Natural killer cell (primary cell): ENCODE measurements at regions not wholly inside any gene's neighbourhood (a gene's known extent, or its start where the extent isn't known, plus 50 kb on each side); places are given as distances from the start of the nearest gene placed in this dataset.

Experiments used
- ATAC-seq, 3 donors: fragments of 150-1000 bp in 2 of 3; fragments of 200-7000 bp in 1 of 3; cut with Tn5 transposase; 1 replicate in 1 of 3; 2 replicates in 2 of 3; pipeline ENCODE4 v1.10.0; 2021; ENCODE audit warnings: mild to moderate bottlenecking in 2 of 3, moderate library complexity in 2 of 3
- DNase-seq, 2 donors: peaks; one replicate each; pipeline versions ENCODE4 v3.0.0 to v3.0.0-alpha.2; 2013 to 2021; ENCODE audit warnings: mixed read lengths in 1 of 2
- H3K27ac ChIP-seq: one replicate; pipeline ENCODE4 v1.5.1; 2013; ENCODE audit warnings: mild to moderate bottlenecking, low read length
- H3K27me3 ChIP-seq: one replicate; pipeline ENCODE4 v1.6.1; 2013; ENCODE audit warnings: low read length; ENCODE audit not compliant: control insufficient read depth, insufficient read depth
- H3K36me3 ChIP-seq: one replicate; pipeline ENCODE4 v1.6.1; 2013; ENCODE audit warnings: low read length; ENCODE audit not compliant: control insufficient read depth, insufficient read depth
- H3K4me1 ChIP-seq: one replicate; pipeline ENCODE4 v1.6.1; 2013; ENCODE audit warnings: low read length; ENCODE audit not compliant: control insufficient read depth, insufficient read depth
- H3K4me3 ChIP-seq: one replicate; pipeline ENCODE4 v1.5.1; 2013; ENCODE audit warnings: low read length
- H3K9me3 ChIP-seq: one replicate; pipeline ENCODE4 v1.6.1; 2013; ENCODE audit warnings: low read length; ENCODE audit not compliant: control insufficient read depth, insufficient read depth
- H3K27ac Mint-ChIP-seq, 2 donors: one replicate each; pipeline ENCODE4 v1.8.0; 2022; ENCODE audit warnings: mild to moderate bottlenecking in 2 of 2, mixed read lengths in 2 of 2, moderate library complexity in 1 of 2
- H3K27me3 Mint-ChIP-seq, 2 donors: one replicate each; pipeline ENCODE4 v1.8.0; 2022; ENCODE audit warnings: low read depth in 2 of 2, mixed read lengths in 2 of 2
- H3K36me3 Mint-ChIP-seq: one replicate; pipeline ENCODE4 v1.8.0; 2022; ENCODE audit warnings: mixed read lengths
- H3K4me1 Mint-ChIP-seq, 2 donors: one replicate each; pipeline ENCODE4 v1.8.0; 2022; ENCODE audit warnings: mixed read lengths in 2 of 2
- H3K4me3 Mint-ChIP-seq: one replicate; pipeline ENCODE4 v1.8.0; 2022; ENCODE audit warnings: mild to moderate bottlenecking, moderate library complexity, mixed read lengths
- H3K9me3 Mint-ChIP-seq, 2 donors: one replicate each; pipeline ENCODE4 v1.8.0; 2022; ENCODE audit warnings: mixed read lengths in 2 of 2
- WGBS: methylation state at CpG from one replicate; pipeline ENCODE4 v1.1.7; 2013; ENCODE audit warnings: missing lambda C conversion rate; ENCODE audit not compliant: insufficient coverage; 5-methylcytosine and 5-hydroxymethylcytosine counted together
- intact Hi-C: fragments of 100-400 bp; cut with micrococcal nuclease; formaldehyde crosslinking; loops from one replicate; pipeline ENCODE4 v1.14.2; 2022
- TF ChIP-seq, protein P1 (sequence below): fragments of 200-600 bp; IDR thresholded peaks from one replicate; pipeline ENCODE4 v1.8.0; 2022; ENCODE audit warnings: antibody characterized with exemption

- H3K27ac Mint-ChIP-seq = no peak overlapping the region
Measured at GRCh38 chr2:128681507-128681906, 362.8 kb upstream of the HS6ST1 start.

GRCh38 chr2:128682266-128682665 is 363.6 kb upstream of the HS6ST1 start:
- Mint-ChIP-seq H3K9me3 (no peaks in the 10 kb centered on the region), H3K4me3 (no peak overlapping the region), H3K27me3 (peaks cover 5 to 8% of the 10 kb centered on the region in 2 donors), H3K36me3 (no peaks in the 10 kb centered on the region), H3K4me1 (peaks cover 16 to 20% of the 10 kb centered on the region in 2 donors), H3K27ac (no peak overlapping the region)
- H3K4me1 ChIP-seq = peaks cover 13% of the 10 kb centered on the region
- TF ChIP-seq, protein P1, sequence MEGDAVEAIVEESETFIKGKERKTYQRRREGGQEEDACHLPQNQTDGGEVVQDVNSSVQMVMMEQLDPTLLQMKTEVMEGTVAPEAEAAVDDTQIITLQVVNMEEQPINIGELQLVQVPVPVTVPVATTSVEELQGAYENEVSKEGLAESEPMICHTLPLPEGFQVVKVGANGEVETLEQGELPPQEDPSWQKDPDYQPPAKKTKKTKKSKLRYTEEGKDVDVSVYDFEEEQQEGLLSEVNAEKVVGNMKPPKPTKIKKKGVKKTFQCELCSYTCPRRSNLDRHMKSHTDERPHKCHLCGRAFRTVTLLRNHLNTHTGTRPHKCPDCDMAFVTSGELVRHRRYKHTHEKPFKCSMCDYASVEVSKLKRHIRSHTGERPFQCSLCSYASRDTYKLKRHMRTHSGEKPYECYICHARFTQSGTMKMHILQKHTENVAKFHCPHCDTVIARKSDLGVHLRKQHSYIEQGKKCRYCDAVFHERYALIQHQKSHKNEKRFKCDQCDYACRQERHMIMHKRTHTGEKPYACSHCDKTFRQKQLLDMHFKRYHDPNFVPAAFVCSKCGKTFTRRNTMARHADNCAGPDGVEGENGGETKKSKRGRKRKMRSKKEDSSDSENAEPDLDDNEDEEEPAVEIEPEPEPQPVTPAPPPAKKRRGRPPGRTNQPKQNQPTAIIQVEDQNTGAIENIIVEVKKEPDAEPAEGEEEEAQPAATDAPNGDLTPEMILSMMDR = no peak
- DNase-seq (no peak), ATAC-seq (no peak)
- no peaks in the 10 kb centered on the region for H3K27me3 ChIP-seq
- no peaks in the 10 kb centered on the region for H3K36me3 ChIP-seq
- no peak overlapping the region for H3K27ac ChIP-seq
- no peak overlapping the region for H3K4me3 ChIP-seq
- no peaks in the 10 kb centered on the region for H3K9me3 ChIP-seq
- WGBS = 84% methylated on average over 7 of the region's 7 CpGs
- intact Hi-C loops = no loop called here

More at GRCh38 chr2:128681507-128681906, 362.8 kb upstream of the HS6ST1 start:
- no peak for ATAC-seq
- TF ChIP-seq, protein P1 = no peak
- Mint-ChIP-seq H3K9me3 (no peaks in the 10 kb centered on the region), H3K4me1 (peaks cover 12 to 15% of the 10 kb centered on the region in 2 donors), H3K36me3 (no peaks in the 10 kb centered on the region), H3K27me3 (peaks cover 5 to 8% of the 10 kb centered on the region in 2 donors), H3K4me3 (no peak overlapping the region)
- 95% methylated on average over 5 of the region's 5 CpGs for WGBS
- H3K36me3 ChIP-seq = no peaks in the 10 kb centered on the region
- DNase-seq = no peak
- intact Hi-C loops = no loop called here
- no peaks in the 10 kb centered on the region for H3K9me3 ChIP-seq
- H3K27me3 ChIP-seq = no peaks in the 10 kb centered on the region
- H3K27ac ChIP-seq = no peak overlapping the region
- H3K4me1 ChIP-seq = peaks cover 7% of the 10 kb centered on the region
- H3K4me3 ChIP-seq = no peak overlapping the region

DNA sequence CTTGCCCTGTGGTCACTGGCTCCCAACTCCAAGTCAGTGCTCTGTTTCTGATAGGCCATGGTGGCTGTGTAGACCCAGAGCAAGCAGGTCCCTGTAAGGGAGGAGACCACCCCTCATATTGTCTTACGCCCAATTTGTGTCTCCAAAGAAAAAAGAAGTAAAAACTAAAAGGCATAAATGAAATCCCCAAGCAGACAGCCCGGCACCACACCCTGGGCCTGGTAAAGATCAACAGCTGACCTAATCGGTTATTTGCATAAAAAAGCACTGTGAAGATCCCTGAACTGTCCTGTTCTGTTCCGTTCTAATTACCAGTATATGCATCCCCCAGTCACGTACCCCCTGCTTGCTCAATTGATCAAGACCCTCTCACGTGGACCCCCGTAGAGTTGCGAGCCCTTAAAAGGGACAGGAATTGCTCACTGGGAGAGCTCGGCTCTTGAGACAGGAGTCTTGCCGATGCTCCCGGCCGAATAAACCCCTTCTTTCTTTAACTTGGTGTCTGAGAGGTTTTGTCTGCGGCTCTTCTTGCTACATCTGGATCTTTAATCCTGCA is 364.1 kb upstream of the HS6ST1 start:
- DNase-seq = no peak
- intact Hi-C loops = no loop called here
- H3K4me1 Mint-ChIP-seq = peaks cover 16 to 21% of the 10 kb centered on the region in 2 donors
- TF ChIP-seq, protein P1 = no peak
- Histone ChIP-seq H3K36me3 (no peaks in the 10 kb centered on the region), H3K27me3 (no peaks in the 10 kb centered on the region), H3K9me3 (no peaks in the 10 kb centered on the region), H3K4me1 (peaks cover 13% of the 10 kb centered on the region), H3K27ac (no peak overlapping the region), H3K4me3 (no peak overlapping the region)
- H3K36me3 Mint-ChIP-seq = no peaks in the 10 kb centered on the region
- H3K4me3 Mint-ChIP-seq = no peak overlapping the region
- WGBS = 87% methylated on average over 13 of the region's 13 CpGs
- peaks cover 5 to 8% of the 10 kb centered on the region in 2 donors for H3K27me3 Mint-ChIP-seq
- H3K9me3 Mint-ChIP-seq = no peaks in the 10 kb centered on the region
- no peak for ATAC-seq
- H3K27ac Mint-ChIP-seq = no peak overlapping the region

GRCh38 chr2:128684523-128684922 is 365.9 kb upstream of the HS6ST1 start:
- no peak for ATAC-seq
- TF ChIP-seq, protein P1 = no peak
- DNase-seq = no peak
- Histone ChIP-seq H3K9me3 (no peaks in the 10 kb centered on the region), H3K4me1 (peaks cover 13% of the 10 kb centered on the region), H3K36me3 (no peaks in the 10 kb centered on the region), H3K4me3 (no peak overlapping the region), H3K27me3 (no peaks in the 10 kb centered on the region), H3K27ac (no peak overlapping the region)
- Mint-ChIP-seq H3K4me1 (peaks cover 16 to 21% of the 10 kb centered on the region in 2 donors), H3K27ac (no peak overlapping the region), H3K36me3 (no peaks in the 10 kb centered on the region), H3K9me3 (no peaks in the 10 kb centered on the region), H3K27me3 (peaks cover 2 to 8% of the 10 kb centered on the region in 2 donors), H3K4me3 (no peak overlapping the region)
- 87% methylated on average over 1 of the region's 2 CpGs for WGBS
- intact Hi-C loops = no loop called here
